HT1080 (cell line): ENCODE measurements at regions not wholly inside any gene's neighbourhood (a gene's known extent, or its start where the extent isn't known, plus 50 kb on each side); places are given as distances from the start of the nearest gene placed in this dataset. TPM values are rescaled to one million over a fixed set of nuclear protein-coding genes. Genes with fewer than 3 reads are reported as not detected.

Experiments
- small RNA-seq: library from RNA; depleted of rRNA; stranded (forward); fragments of <200 nt; gene quantifications from one replicate; pipeline ENCODE3, GENCODE V24; 2014

Small RNAs in the stretch of these regions (small RNA-seq; reads per million reads assigned to genes)
- gene AC136428.2: not detected
- not detected for gene ENPP7P13
